CD14-positive monocyte (primary cell): ENCODE measurements at regions not wholly inside any gene's neighbourhood (a gene's known extent, or its start where the extent isn't known, plus 50 kb on each side); places are given as distances from the start of the nearest gene placed in this dataset.

Experiments
- DNase-seq, 3 donors: peaks; one replicate each; pipeline ENCODE4 v3.0.0-alpha.2; 2011 to 2022
- H2AFZ ChIP-seq: 2 replicates; pipeline ENCODE4 v1.6.0; 2012; ENCODE audit warnings: mild to moderate bottlenecking, low read depth, low read length, inconsistent platforms; ENCODE audit not compliant: insufficient read depth, poor library complexity, severe bottlenecking
- H3K27ac ChIP-seq, 2 donors: 1 replicate in 1 of 2; 2 replicates in 1 of 2; pipeline ENCODE4 v1.5.1; 2012 to 2013; ENCODE audit warnings: low read length in 2 of 2, control low read depth in 1 of 2, inconsistent platforms in 1 of 2, low read depth in 1 of 2, mild to moderate bottlenecking in 1 of 2
- H3K27me3 ChIP-seq, 2 donors: one replicate each; pipeline versions ENCODE4 v1.6.0 to v1.6.1; 2011 to 2013; ENCODE audit warnings: low read length in 2 of 2; ENCODE audit not compliant: control insufficient read depth in 2 of 2, insufficient read depth in 2 of 2
- H3K36me3 ChIP-seq, 2 donors: replicated peaks in 1 of 2; 1 replicate in 1 of 2; 2 replicates in 1 of 2; pipeline versions ENCODE4 v1.5.1 to v1.6.1; 2012 to 2013; ENCODE audit warnings: low read length in 2 of 2, control low read depth in 1 of 2, inconsistent platforms in 1 of 2, mild to moderate bottlenecking in 1 of 2; ENCODE audit not compliant: insufficient read depth in 2 of 2, control insufficient read depth in 1 of 2
- H3K4me1 ChIP-seq, 2 donors: 1 replicate in 1 of 2; 2 replicates in 1 of 2; pipeline versions ENCODE4 v1.5.1 to v1.6.1; 2012 to 2013; ENCODE audit warnings: low read length in 2 of 2, control low read depth in 1 of 2, inconsistent platforms in 1 of 2, mild to moderate bottlenecking in 1 of 2, moderate library complexity in 1 of 2; ENCODE audit not compliant: insufficient read depth in 2 of 2, control insufficient read depth in 1 of 2
- H3K4me2 ChIP-seq: replicated peaks from 2 replicates; pipeline ENCODE3; 2012; ENCODE audit warnings: low read length, moderate library complexity, mild to moderate bottlenecking; ENCODE audit not compliant: poor library complexity, severe bottlenecking; ENCODE audit errors: extremely low read depth
- H3K4me3 ChIP-seq, 3 experiments: fragments of 200-600 bp in 1 of 3; sonication (generic) in 1 of 3; replicated peaks in 1 of 3; 1 replicate in 2 of 3; 2 replicates in 1 of 3; pipeline ENCODE4 v1.5.1; 2011 to 2013; ENCODE audit warnings: low read length in 3 of 3, mild to moderate bottlenecking in 3 of 3, control low read depth in 2 of 3, low read depth in 2 of 3, inconsistent platforms in 1 of 3, moderate library complexity in 1 of 3
- H3K79me2 ChIP-seq: 2 replicates; pipeline ENCODE4 v1.6.0; 2012; ENCODE audit warnings: mild to moderate bottlenecking, control low read depth, inconsistent platforms, low read length, moderate library complexity; ENCODE audit not compliant: insufficient read depth
- H3K9ac ChIP-seq: 2 replicates; pipeline ENCODE4 v1.6.0; 2017; ENCODE audit warnings: low read length, mild to moderate bottlenecking; ENCODE audit not compliant: insufficient read depth, poor library complexity, severe bottlenecking
- H3K9me3 ChIP-seq, 2 donors: replicated peaks in 1 of 2; 1 replicate in 1 of 2; 2 replicates in 1 of 2; pipeline versions ENCODE4 v1.5.1 to v1.6.1; 2012 to 2013; ENCODE audit warnings: low read length in 2 of 2, control low read depth in 1 of 2; ENCODE audit not compliant: control insufficient read depth in 1 of 2, insufficient read depth in 1 of 2
- H4K20me1 ChIP-seq: 2 replicates; pipeline ENCODE4 v1.6.0; 2012; ENCODE audit warnings: mild to moderate bottlenecking, low read length, control low read depth, moderate library complexity; ENCODE audit not compliant: insufficient read depth
- H3K27ac Mint-ChIP-seq, 7 donors: one replicate each; pipeline ENCODE4 v1.8.0; 2020; ENCODE audit warnings: mild to moderate bottlenecking in 7 of 7, mixed read lengths in 7 of 7, moderate library complexity in 6 of 7, inconsistent platforms in 2 of 7
- H3K27me3 Mint-ChIP-seq, 3 donors: one replicate each; pipeline ENCODE4 v1.8.0; 2021 to 2022; ENCODE audit warnings: low read depth in 3 of 3, mild to moderate bottlenecking in 3 of 3, mixed read lengths in 3 of 3, moderate library complexity in 3 of 3, inconsistent platforms in 1 of 3
- H3K36me3 Mint-ChIP-seq, 2 donors: one replicate each; pipeline ENCODE4 v1.8.0; 2020; ENCODE audit warnings: mixed read lengths in 2 of 2, inconsistent platforms in 1 of 2, mild to moderate bottlenecking in 1 of 2
- H3K4me1 Mint-ChIP-seq: one replicate; pipeline ENCODE4 v1.8.0; 2020; ENCODE audit warnings: mild to moderate bottlenecking, mixed read lengths
- H3K4me3 Mint-ChIP-seq, 2 donors: one replicate each; pipeline ENCODE4 v1.8.0; 2020; ENCODE audit warnings: mild to moderate bottlenecking in 2 of 2, mixed read lengths in 2 of 2, moderate library complexity in 1 of 2
- H3K9me3 Mint-ChIP-seq, 7 donors: one replicate each; pipeline ENCODE4 v1.8.0; 2020 to 2022; ENCODE audit warnings: mixed read lengths in 7 of 7, mild to moderate bottlenecking in 6 of 7, moderate library complexity in 6 of 7, inconsistent platforms in 2 of 7
- CTCF ChIP-seq: fragments of 200-600 bp; IDR thresholded peaks from one replicate; pipeline ENCODE4 v1.8.0; 2022; ENCODE audit warnings: antibody characterized with exemption, mild to moderate bottlenecking
- WGBS: methylation state at CpG from one replicate; pipeline ENCODE4 v1.1.5; 2013; ENCODE audit warnings: missing lambda C conversion rate; ENCODE audit not compliant: insufficient coverage; 5-methylcytosine and 5-hydroxymethylcytosine counted together
- intact Hi-C, 2 donors: fragments of 100-400 bp; cut with micrococcal nuclease; formaldehyde crosslinking; loops; one replicate each; pipeline versions ENCODE4 v1.15.0 to v1.15.1; 2023

- no peak overlapping the region for H3K4me2 ChIP-seq
- H3K27me3 ChIP-seq, result no peaks in the 10 kb centered on the region
- no peaks in the 10 kb centered on the region for H3K36me3 Mint-ChIP-seq
- no peaks in the 10 kb centered on the region for H3K36me3 ChIP-seq
- peaks cover 0 to 1% (median 0%) of the 10 kb centered on the region in 3 donors for H3K27me3 Mint-ChIP-seq
- DNase-seq, result no peak
- no peak overlapping the region for H3K4me3 Mint-ChIP-seq
- H3K9me3 ChIP-seq, result no peaks in the 10 kb centered on the region
- H4K20me1 ChIP-seq, result no peaks in the 10 kb centered on the region
- intact Hi-C loops, result no loop called here
- H3K9ac ChIP-seq, result no peak overlapping the region
- H2AFZ ChIP-seq, result no peak overlapping the region
- no peaks in the 10 kb centered on the region for H3K4me1 Mint-ChIP-seq
- H3K9me3 Mint-ChIP-seq, result peaks cover 0 to 4% (median 1%) of the 10 kb centered on the region in 7 donors
- no peaks in the 10 kb centered on the region for H3K79me2 ChIP-seq
- H3K27ac ChIP-seq, result no peak overlapping the region
- H3K4me3 ChIP-seq, result no peak overlapping the region
- H3K4me1 ChIP-seq, result no peaks in the 10 kb centered on the region
- H3K27ac Mint-ChIP-seq, result no peak overlapping the region
- TF ChIP-seq CTCF, result no peak
Measured at GRCh38 chr2:83320053-83320452, 1139.0 kb downstream of the SUCLG1 start.

GRCh38 chr2:83305758-83306378 is 1153.2 kb downstream of the SUCLG1 start:
- peaks cover 0 to 4% of the 10 kb centered on the region in 2 donors for H3K9me3 ChIP-seq
- H3K79me2 ChIP-seq, result no peaks in the 10 kb centered on the region
- no peak overlapping the region for H3K9ac ChIP-seq
- intact Hi-C loops, result no loop called here
- no peak overlapping the region for H3K4me3 ChIP-seq
- no peaks in the 10 kb centered on the region for H4K20me1 ChIP-seq
- WGBS, result 84% methylated on average over 4 of the region's 11 CpGs
- Mint-ChIP-seq H3K27ac (no peak overlapping the region), H3K36me3 (no peaks in the 10 kb centered on the region), H3K9me3 (peaks cover 0 to 1% (median 0%) of the 10 kb centered on the region in 7 donors), H3K4me1 (no peaks in the 10 kb centered on the region), H3K4me3 (no peak overlapping the region), H3K27me3 (no peaks in the 10 kb centered on the region)
- no peak for TF ChIP-seq CTCF
- no peak overlapping the region for H2AFZ ChIP-seq
- no peak for DNase-seq
- no peak overlapping the region for H3K27ac ChIP-seq
- no peaks in the 10 kb centered on the region for H3K27me3 ChIP-seq
- H3K36me3 ChIP-seq, result no peaks in the 10 kb centered on the region
- no peaks in the 10 kb centered on the region for H3K4me1 ChIP-seq
- no peak overlapping the region for H3K4me2 ChIP-seq
